GM23248 (cell line): ENCODE measurements at regions not wholly inside any gene's neighbourhood (a gene's known extent, or its start where the extent isn't known, plus 50 kb on each side); places are given as distances from the start of the nearest gene placed in this dataset.

Experiments used
- DNase-seq: peaks from one replicate; pipeline ENCODE4 v3.0.0-alpha.2; 2015
- H2AFZ ChIP-seq: fragments of 200-600 bp; sonication (generic); 2 replicates; pipeline ENCODE4 v1.6.1; 2016; ENCODE audit warnings: antibody characterized with exemption
- H3F3A ChIP-seq: fragments of 200-600 bp; sonication (generic); 2 replicates; pipeline ENCODE4 v1.6.1; 2016; ENCODE audit warnings: mild to moderate bottlenecking, antibody characterized with exemption, mixed run types; ENCODE audit not compliant: insufficient read depth
- H3K27ac ChIP-seq: fragments of 200-600 bp; sonication (generic); 2 replicates; pipeline ENCODE4 v1.5.1; 2016; ENCODE audit warnings: mild to moderate bottlenecking
- H3K27me3 ChIP-seq: fragments of 200-600 bp; sonication (generic); replicated peaks from 2 replicates; pipeline ENCODE4 v1.6.1; 2016; ENCODE audit warnings: mild to moderate bottlenecking; ENCODE audit not compliant: insufficient read depth
- H3K36me3 ChIP-seq: fragments of 200-600 bp; sonication (generic); 2 replicates; pipeline ENCODE4 v1.6.1; 2016; ENCODE audit warnings: low read depth, mild to moderate bottlenecking
- H3K4me1 ChIP-seq: fragments of 200-600 bp; sonication (generic); 2 replicates; pipeline ENCODE4 v1.6.1; 2016; ENCODE audit warnings: mild to moderate bottlenecking; ENCODE audit not compliant: insufficient read depth
- H3K4me2 ChIP-seq: fragments of 200-600 bp; sonication (generic); one replicate; pipeline ENCODE4 v1.6.1; 2016; ENCODE audit warnings: mild to moderate bottlenecking; ENCODE audit not compliant: unreplicated experiment
- H3K4me3 ChIP-seq: fragments of 200-600 bp; sonication (generic); 2 replicates; pipeline ENCODE4 v1.5.1; 2016; ENCODE audit warnings: mild to moderate bottlenecking
- H3K79me2 ChIP-seq: fragments of 200-600 bp; sonication (generic); 2 replicates; pipeline ENCODE4 v1.6.1; 2016; ENCODE audit warnings: mild to moderate bottlenecking; ENCODE audit not compliant: insufficient read depth
- H3K9ac ChIP-seq: fragments of 200-600 bp; sonication (generic); 2 replicates; pipeline ENCODE4 v1.6.1; 2016; ENCODE audit warnings: mild to moderate bottlenecking
- H3K9me2 ChIP-seq: fragments of 200-600 bp; sonication (generic); 2 replicates; pipeline ENCODE4 v1.6.1; 2016; ENCODE audit warnings: mixed run types, mild to moderate bottlenecking, moderate library complexity; ENCODE audit not compliant: insufficient read depth
- H3K9me3 ChIP-seq: fragments of 200-600 bp; sonication (generic); one replicate; pipeline ENCODE4 v1.6.1; 2017; ENCODE audit warnings: low read depth
- H4K20me1 ChIP-seq: fragments of 200-600 bp; sonication (generic); 2 replicates; pipeline ENCODE4 v1.6.0; 2016; ENCODE audit not compliant: insufficient read depth
- EZH2 ChIP-seq: fragments of 200-600 bp; sonication (generic); IDR thresholded peaks from 2 replicates; pipeline ENCODE4 v1.6.1; 2018; ENCODE audit warnings: antibody characterized with exemption, mild to moderate bottlenecking; ENCODE audit not compliant: insufficient read depth, poor library complexity, severe bottlenecking
- EZH2phosphoT487 ChIP-seq: fragments of 200-600 bp; sonication (generic); IDR thresholded peaks from 2 replicates; pipeline ENCODE4 v1.6.1; 2018; ENCODE audit warnings: antibody characterized with exemption, moderate library complexity, mild to moderate bottlenecking, low read depth; ENCODE audit not compliant: insufficient read depth
- WGBS, 2 experiments: methylation state at CpG; one replicate each; pipeline ENCODE4 v1.1.6; 2015 to 2017; ENCODE audit warnings: low lambda C conversion rate in 2 of 2, low coverage in 1 of 2; ENCODE audit errors: missing lambda C conversion rate in 2 of 2; 5-methylcytosine and 5-hydroxymethylcytosine counted together
- in situ Hi-C: fragments of 300-500 bp; cut with MboI; formaldehyde crosslinking; loops from 2 replicates; pipeline ENCODE4 v1.15.0; 2020

GRCh38 chr9:103522409-103522808 lies 527.3 kb downstream of the CYLC2 start:
- H3K4me1 ChIP-seq, result no peaks in the 10 kb centered on the region
- H3K27me3 ChIP-seq, result no peaks in the 10 kb centered on the region
- no peak overlapping the region for H3K4me3 ChIP-seq
- TF ChIP-seq EZH2, result no peak
- TF ChIP-seq EZH2phosphoT487, result no peak
- no peaks in the 10 kb centered on the region for H4K20me1 ChIP-seq
- H3K36me3 ChIP-seq, result no peaks in the 10 kb centered on the region
- 59% methylated on average over 3 of the region's 3 CpGs for WGBS, 2 experiments
- H3F3A ChIP-seq, result no peaks in the 10 kb centered on the region
- H3K79me2 ChIP-seq, result no peaks in the 10 kb centered on the region
- in situ Hi-C loops, result no loop called here
- H3K27ac ChIP-seq, result no peak overlapping the region
- H3K4me2 ChIP-seq, result no peak overlapping the region
- no peaks in the 10 kb centered on the region for H3K9me2 ChIP-seq
- no peak overlapping the region for H3K9ac ChIP-seq
- DNase-seq, result no peak
- H2AFZ ChIP-seq, result no peak overlapping the region
- H3K9me3 ChIP-seq, result no peaks in the 10 kb centered on the region

GRCh38 chr9:103530934-103531333 lies 535.8 kb downstream of the CYLC2 start:
- no peak overlapping the region for H2AFZ ChIP-seq
- H3K9me3 ChIP-seq, result no peaks in the 10 kb centered on the region
- H3K9ac ChIP-seq, result no peak overlapping the region
- H3K36me3 ChIP-seq, result no peaks in the 10 kb centered on the region
- H3K4me1 ChIP-seq, result no peaks in the 10 kb centered on the region
- in situ Hi-C loops, result no loop called here
- no peak overlapping the region for H3K27ac ChIP-seq
- no peaks in the 10 kb centered on the region for H3F3A ChIP-seq
- no peaks in the 10 kb centered on the region for H3K79me2 ChIP-seq
- no peak overlapping the region for H3K4me3 ChIP-seq
- H3K9me2 ChIP-seq, result no peaks in the 10 kb centered on the region
- no peak for DNase-seq
- H3K4me2 ChIP-seq, result no peak overlapping the region
- no peak for TF ChIP-seq EZH2phosphoT487
- TF ChIP-seq EZH2, result no peak
- no peaks in the 10 kb centered on the region for H3K27me3 ChIP-seq
- no peaks in the 10 kb centered on the region for H4K20me1 ChIP-seq
- 7 to 18% methylated on average over 1 of the region's 1 CpG for WGBS, 2 experiments

- WGBS, 2 experiments, result 55 to 65% methylated on average over 5 of the region's 5 CpGs
- in situ Hi-C loops, result no loop called here
- Histone ChIP-seq H2AFZ (no peak overlapping the region), H3K27me3 (no peaks in the 10 kb centered on the region), H3K4me2 (no peak overlapping the region), H4K20me1 (no peaks in the 10 kb centered on the region), H3K9ac (no peak overlapping the region), H3K79me2 (no peaks in the 10 kb centered on the region), H3K9me3 (no peaks in the 10 kb centered on the region), H3K9me2 (no peaks in the 10 kb centered on the region), H3K4me3 (no peak overlapping the region), H3F3A (no peaks in the 10 kb centered on the region), H3K36me3 (no peaks in the 10 kb centered on the region), H3K4me1 (no peaks in the 10 kb centered on the region), H3K27ac (no peak overlapping the region)
- no peak for TF ChIP-seq EZH2
- no peak for TF ChIP-seq EZH2phosphoT487
- no peak for DNase-seq
Measured at GRCh38 chr9:103533318-103533717, 538.2 kb downstream of the CYLC2 start.

- H3K9me2 ChIP-seq, result no peaks in the 10 kb centered on the region
- in situ Hi-C loops, result no loop called here
- no peaks in the 10 kb centered on the region for H3K36me3 ChIP-seq
- no peaks in the 10 kb centered on the region for H3F3A ChIP-seq
- no peaks in the 10 kb centered on the region for H3K79me2 ChIP-seq
- no peak overlapping the region for H3K4me3 ChIP-seq
- H3K27ac ChIP-seq, result no peak overlapping the region
- H3K9me3 ChIP-seq, result no peaks in the 10 kb centered on the region
- no peaks in the 10 kb centered on the region for H3K4me1 ChIP-seq
- no peak overlapping the region for H3K9ac ChIP-seq
- no peaks in the 10 kb centered on the region for H3K27me3 ChIP-seq
- no peak overlapping the region for H3K4me2 ChIP-seq
- H2AFZ ChIP-seq, result no peak overlapping the region
- H4K20me1 ChIP-seq, result no peaks in the 10 kb centered on the region
- no peak for DNase-seq
- TF ChIP-seq EZH2 (no peak), EZH2phosphoT487 (no peak)
Measured at GRCh38 chr9:103537426-103537825, 542.3 kb downstream of the CYLC2 start.

- TF ChIP-seq EZH2phosphoT487 (no peak), EZH2 (no peak)
- peaks cover 4% of the 10 kb centered on the region for H3K9me3 ChIP-seq
- no peaks in the 10 kb centered on the region for H3K9me2 ChIP-seq
- no peaks in the 10 kb centered on the region for H3K27me3 ChIP-seq
- no peak overlapping the region for H3K9ac ChIP-seq
- H3F3A ChIP-seq, result no peaks in the 10 kb centered on the region
- 2 to 4% methylated on average over 2 of the region's 2 CpGs for WGBS, 2 experiments
- H4K20me1 ChIP-seq, result no peaks in the 10 kb centered on the region
- no peaks in the 10 kb centered on the region for H3K36me3 ChIP-seq
- H3K4me1 ChIP-seq, result no peaks in the 10 kb centered on the region
- in situ Hi-C loops, result no loop called here
- H3K4me2 ChIP-seq, result no peak overlapping the region
- DNase-seq, result no peak
- no peak overlapping the region for H2AFZ ChIP-seq
- H3K4me3 ChIP-seq, result no peak overlapping the region
- no peaks in the 10 kb centered on the region for H3K79me2 ChIP-seq
- H3K27ac ChIP-seq, result no peak overlapping the region
Measured at GRCh38 chr9:103545260-103545659, 548.8 kb upstream of the SMC2 start.
